ENCODE measurements at regions not wholly inside any gene's neighbourhood (a gene's known extent, or its start where the extent isn't known, plus 50 kb on each side); places are given as distances from the start of the nearest gene placed in this dataset.

DNA sequence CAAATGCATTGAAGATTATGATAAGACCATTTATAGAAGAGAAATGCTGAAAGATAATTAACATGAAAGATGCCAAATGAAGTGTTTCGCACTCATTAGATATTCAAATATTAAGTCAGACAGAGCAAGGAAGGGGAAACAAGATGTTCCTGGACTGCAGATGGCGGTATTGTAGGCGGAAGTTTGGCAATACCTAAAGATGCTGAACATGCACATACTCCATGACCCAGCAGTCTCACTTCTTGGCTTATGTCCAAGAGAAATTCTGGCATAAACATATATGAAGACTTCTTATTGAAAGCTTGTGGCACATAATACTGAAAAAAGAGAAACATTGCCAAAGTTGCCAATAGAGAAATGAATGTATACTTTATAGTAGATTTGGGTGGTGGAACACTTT lies 325.4 kb upstream of the SEMA3C start:
- TF ChIP-seq, protein P1, sequence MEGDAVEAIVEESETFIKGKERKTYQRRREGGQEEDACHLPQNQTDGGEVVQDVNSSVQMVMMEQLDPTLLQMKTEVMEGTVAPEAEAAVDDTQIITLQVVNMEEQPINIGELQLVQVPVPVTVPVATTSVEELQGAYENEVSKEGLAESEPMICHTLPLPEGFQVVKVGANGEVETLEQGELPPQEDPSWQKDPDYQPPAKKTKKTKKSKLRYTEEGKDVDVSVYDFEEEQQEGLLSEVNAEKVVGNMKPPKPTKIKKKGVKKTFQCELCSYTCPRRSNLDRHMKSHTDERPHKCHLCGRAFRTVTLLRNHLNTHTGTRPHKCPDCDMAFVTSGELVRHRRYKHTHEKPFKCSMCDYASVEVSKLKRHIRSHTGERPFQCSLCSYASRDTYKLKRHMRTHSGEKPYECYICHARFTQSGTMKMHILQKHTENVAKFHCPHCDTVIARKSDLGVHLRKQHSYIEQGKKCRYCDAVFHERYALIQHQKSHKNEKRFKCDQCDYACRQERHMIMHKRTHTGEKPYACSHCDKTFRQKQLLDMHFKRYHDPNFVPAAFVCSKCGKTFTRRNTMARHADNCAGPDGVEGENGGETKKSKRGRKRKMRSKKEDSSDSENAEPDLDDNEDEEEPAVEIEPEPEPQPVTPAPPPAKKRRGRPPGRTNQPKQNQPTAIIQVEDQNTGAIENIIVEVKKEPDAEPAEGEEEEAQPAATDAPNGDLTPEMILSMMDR (IDR thresholded peaks at IDR 0.05) = no peak
- TF ChIP-seq, protein P2, sequence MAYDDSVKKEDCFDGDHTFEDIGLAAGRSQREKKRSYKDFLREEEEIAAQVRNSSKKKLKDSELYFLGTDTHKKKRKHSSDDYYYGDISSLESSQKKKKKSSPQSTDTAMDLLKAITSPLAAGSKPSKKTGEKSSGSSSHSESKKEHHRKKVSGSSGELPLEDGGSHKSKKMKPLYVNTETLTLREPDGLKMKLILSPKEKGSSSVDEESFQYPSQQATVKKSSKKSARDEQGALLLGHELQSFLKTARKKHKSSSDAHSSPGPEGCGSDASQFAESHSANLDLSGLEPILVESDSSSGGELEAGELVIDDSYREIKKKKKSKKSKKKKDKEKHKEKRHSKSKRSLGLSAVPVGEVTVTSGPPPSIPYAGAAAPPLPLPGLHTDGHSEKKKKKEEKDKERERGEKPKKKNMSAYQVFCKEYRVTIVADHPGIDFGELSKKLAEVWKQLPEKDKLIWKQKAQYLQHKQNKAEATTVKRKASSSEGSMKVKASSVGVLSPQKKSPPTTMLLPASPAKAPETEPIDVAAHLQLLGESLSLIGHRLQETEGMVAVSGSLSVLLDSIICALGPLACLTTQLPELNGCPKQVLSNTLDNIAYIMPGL (CRISPR knock-in tag; IDR thresholded peaks at IDR 0.05) = no peak
